Astrocyte (in vitro differentiated cells and primary cell): ENCODE measurements at regions not wholly inside any gene's neighbourhood (a gene's known extent, or its start where the extent isn't known, plus 50 kb on each side); places are given as distances from the start of the nearest gene placed in this dataset.

Source experiments
- CTCF ChIP-seq: IDR thresholded peaks from 2 replicates; pipeline ENCODE4 v1.5.1; 2011; ENCODE audit warnings: low read depth, mild to moderate bottlenecking, inconsistent platforms, low read length, moderate library complexity; ENCODE audit not compliant: insufficient read depth
- EZH2 ChIP-seq: IDR thresholded peaks from 2 replicates; pipeline ENCODE4 v1.6.1; 2012; ENCODE audit warnings: mild to moderate bottlenecking, low read length, inconsistent platforms; ENCODE audit not compliant: insufficient read depth

- TF ChIP-seq CTCF = no peak
- no peak for TF ChIP-seq EZH2
Observed at GRCh38 chr11:92702037-92702804, 267.2 kb upstream of the MTNR1B start.
